COLO668 (cell line): ENCODE measurements at regions not wholly inside any gene's neighbourhood (a gene's known extent, or its start where the extent isn't known, plus 50 kb on each side); places are given as distances from the start of the nearest gene placed in this dataset.

ENCODE experiments used
- DNase-seq: peaks from one replicate; lab custom pipeline; 2025; ENCODE audit not compliant: unreplicated experiment; lab: John Stamatoyannopoulos, UW

- DNase-seq: no peak
These were observed 93.6 kb upstream of the ISX start for GRCh38 chr22:34972191-34972897.

GRCh38 chr22:34973016-34973415 lies 92.9 kb upstream of the ISX start:
- DNase-seq: no peak

- DNase-seq: no peak
These were observed 92.0 kb upstream of the ISX start for GRCh38 chr22:34973926-34974325.

- DNase-seq: no peak
These were observed 90.2 kb upstream of the ISX start for GRCh38 chr22:34975721-34976120.

- DNase-seq: no peak
These were observed 89.5 kb upstream of the ISX start for GRCh38 chr22:34976474-34976873.

GRCh38 chr22:34976886-34977285 lies 89.1 kb upstream of the ISX start:
- no peak for DNase-seq

- DNase-seq: no peak
These were observed 79.4 kb upstream of the ISX start for GRCh38 chr22:34986523-34986922.

GRCh38 chr22:34992672-34993071 lies 73.3 kb upstream of the ISX start:
- DNase-seq: no peak

GRCh38 chr22:34993548-34993947 lies 72.4 kb upstream of the ISX start:
- no peak for DNase-seq

GRCh38 chr22:34997633-34998299 lies 68.2 kb upstream of the ISX start:
- DNase-seq: no peak

- no peak for DNase-seq
These were observed 67.0 kb upstream of the ISX start for GRCh38 chr22:34998921-34999320.

GRCh38 chr22:35008213-35008612 lies 57.7 kb upstream of the ISX start:
- no peak for DNase-seq

GRCh38 chr22:35010543-35010942 lies 55.4 kb upstream of the ISX start:
- DNase-seq: no peak

- no peak for DNase-seq
These were observed 51.1 kb upstream of the ISX start for GRCh38 chr22:35014812-35015211.
